Sigmoid colon (tissue), 3 donors: ENCODE measurements at regions not wholly inside any gene's neighbourhood (a gene's known extent, or its start where the extent isn't known, plus 50 kb on each side); places are given as distances from the start of the nearest gene placed in this dataset.

Source experiments
- POLR2A ChIP-seq, 2 donors: fragments of 450-650 bp; IDR thresholded peaks; one replicate each; pipeline ENCODE4 v1.6.1; 2016; ENCODE audit warnings: antibody characterized with exemption in 2 of 2, mild to moderate bottlenecking in 2 of 2, moderate library complexity in 2 of 2
- TF ChIP-seq, protein P1 (sequence below), 4 experiments: fragments of 450-650 bp in 3 of 4; fragments of 200-600 bp in 1 of 4; IDR thresholded peaks; one replicate each; pipeline ENCODE4 v1.5.1; 2016 to 2019; ENCODE audit warnings: antibody characterized with exemption in 4 of 4, mild to moderate bottlenecking in 3 of 4, moderate library complexity in 2 of 4

- TF ChIP-seq, protein P1, sequence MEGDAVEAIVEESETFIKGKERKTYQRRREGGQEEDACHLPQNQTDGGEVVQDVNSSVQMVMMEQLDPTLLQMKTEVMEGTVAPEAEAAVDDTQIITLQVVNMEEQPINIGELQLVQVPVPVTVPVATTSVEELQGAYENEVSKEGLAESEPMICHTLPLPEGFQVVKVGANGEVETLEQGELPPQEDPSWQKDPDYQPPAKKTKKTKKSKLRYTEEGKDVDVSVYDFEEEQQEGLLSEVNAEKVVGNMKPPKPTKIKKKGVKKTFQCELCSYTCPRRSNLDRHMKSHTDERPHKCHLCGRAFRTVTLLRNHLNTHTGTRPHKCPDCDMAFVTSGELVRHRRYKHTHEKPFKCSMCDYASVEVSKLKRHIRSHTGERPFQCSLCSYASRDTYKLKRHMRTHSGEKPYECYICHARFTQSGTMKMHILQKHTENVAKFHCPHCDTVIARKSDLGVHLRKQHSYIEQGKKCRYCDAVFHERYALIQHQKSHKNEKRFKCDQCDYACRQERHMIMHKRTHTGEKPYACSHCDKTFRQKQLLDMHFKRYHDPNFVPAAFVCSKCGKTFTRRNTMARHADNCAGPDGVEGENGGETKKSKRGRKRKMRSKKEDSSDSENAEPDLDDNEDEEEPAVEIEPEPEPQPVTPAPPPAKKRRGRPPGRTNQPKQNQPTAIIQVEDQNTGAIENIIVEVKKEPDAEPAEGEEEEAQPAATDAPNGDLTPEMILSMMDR (IDR thresholded peaks at IDR 0.05): no peak
- no peak for TF ChIP-seq POLR2A (IDR thresholded peaks at IDR 0.05)
These were observed 758.4 kb downstream of the FLRT2 start for GRCh38 chr14:86288336-86288735.
